ENCODE measurements at regions not wholly inside any gene's neighbourhood (a gene's known extent, or its start where the extent isn't known, plus 50 kb on each side); places are given as distances from the start of the nearest gene placed in this dataset.

DNA sequence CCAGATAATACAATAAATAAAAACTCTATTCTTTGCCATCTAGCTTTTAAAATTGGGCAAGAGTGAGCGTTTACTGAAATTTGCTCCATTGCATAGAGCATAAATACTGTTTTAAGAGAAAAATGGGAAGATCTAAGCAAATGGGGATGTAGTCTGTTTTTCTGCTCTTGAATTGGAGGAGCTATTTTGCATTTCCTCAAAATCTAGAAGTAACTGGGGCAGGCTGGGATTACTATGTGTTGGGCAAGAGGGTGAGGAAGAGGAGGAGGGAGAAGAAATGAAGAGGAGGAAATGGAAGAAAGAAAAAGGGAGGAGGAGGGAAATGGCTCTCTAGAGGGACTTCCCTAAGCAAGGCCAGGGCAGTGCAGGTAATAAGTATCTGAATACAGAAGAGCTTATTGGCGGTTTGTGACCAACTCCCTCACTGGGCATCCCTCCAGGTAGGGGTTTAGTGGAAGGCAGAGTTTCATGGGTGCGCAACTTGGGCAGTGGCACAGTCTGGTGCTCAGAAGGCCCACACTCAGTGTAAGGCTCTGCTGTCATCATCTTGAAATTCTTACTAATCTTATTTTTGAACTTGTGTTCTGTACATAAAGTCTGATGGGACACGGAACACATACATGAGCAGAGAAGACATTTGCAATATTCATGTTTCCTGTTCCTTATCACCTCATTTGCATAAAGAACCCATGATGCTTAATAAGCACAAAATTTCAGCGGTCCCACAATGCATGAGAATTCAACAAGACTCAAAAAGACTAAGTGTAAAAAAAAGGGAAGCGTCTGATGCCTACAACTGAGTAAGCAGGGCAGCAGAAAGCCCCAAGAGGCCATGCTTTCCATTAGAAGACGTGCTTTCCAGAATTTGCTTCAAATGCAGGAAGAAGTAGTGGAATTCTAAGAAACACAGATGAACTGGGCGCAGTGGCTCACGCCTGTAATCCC lies 116.9 kb downstream of the EVX1 start:
- TF ChIP-seq ZNF565 (CRISPR knock-in tag; conservative IDR thresholded peaks at IDR 0.05; ENCODE audit: low read depth) (no peak), PPARA (CRISPR knock-in tag; IDR thresholded peaks at IDR 0.05; ENCODE audit: borderline replicate concordance) (no peak), GLIS3 (CRISPR knock-in tag; IDR thresholded peaks at IDR 0.05) (no peak), SNAI2 (CRISPR knock-in tag; IDR thresholded peaks at IDR 0.05) (no peak), ZNF70 (CRISPR knock-in tag; IDR thresholded peaks at IDR 0.05) (no peak)
- TF ChIP-seq, protein P1, sequence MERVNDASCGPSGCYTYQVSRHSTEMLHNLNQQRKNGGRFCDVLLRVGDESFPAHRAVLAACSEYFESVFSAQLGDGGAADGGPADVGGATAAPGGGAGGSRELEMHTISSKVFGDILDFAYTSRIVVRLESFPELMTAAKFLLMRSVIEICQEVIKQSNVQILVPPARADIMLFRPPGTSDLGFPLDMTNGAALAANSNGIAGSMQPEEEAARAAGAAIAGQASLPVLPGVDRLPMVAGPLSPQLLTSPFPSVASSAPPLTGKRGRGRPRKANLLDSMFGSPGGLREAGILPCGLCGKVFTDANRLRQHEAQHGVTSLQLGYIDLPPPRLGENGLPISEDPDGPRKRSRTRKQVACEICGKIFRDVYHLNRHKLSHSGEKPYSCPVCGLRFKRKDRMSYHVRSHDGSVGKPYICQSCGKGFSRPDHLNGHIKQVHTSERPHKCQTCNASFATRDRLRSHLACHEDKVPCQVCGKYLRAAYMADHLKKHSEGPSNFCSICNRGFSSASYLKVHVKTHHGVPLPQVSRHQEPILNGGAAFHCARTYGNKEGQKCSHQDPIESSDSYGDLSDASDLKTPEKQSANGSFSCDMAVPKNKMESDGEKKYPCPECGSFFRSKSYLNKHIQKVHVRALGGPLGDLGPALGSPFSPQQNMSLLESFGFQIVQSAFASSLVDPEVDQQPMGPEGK (CRISPR knock-in tag; IDR thresholded peaks at IDR 0.05; ENCODE audit: borderline replicate concordance), result no peak
- TF ChIP-seq, protein P2, sequence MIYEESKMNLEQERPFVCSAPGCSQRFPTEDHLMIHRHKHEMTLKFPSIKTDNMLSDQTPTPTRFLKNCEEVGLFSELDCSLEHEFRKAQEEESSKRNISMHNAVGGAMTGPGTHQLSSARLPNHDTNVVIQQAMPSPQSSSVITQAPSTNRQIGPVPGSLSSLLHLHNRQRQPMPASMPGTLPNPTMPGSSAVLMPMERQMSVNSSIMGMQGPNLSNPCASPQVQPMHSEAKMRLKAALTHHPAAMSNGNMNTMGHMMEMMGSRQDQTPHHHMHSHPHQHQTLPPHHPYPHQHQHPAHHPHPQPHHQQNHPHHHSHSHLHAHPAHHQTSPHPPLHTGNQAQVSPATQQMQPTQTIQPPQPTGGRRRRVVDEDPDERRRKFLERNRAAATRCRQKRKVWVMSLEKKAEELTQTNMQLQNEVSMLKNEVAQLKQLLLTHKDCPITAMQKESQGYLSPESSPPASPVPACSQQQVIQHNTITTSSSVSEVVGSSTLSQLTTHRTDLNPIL (CRISPR knock-in tag; IDR thresholded peaks at IDR 0.05; ENCODE audit: low read depth), result no peak

Measured in SK-N-SH treated with all-trans-retinoic acid at 6 μM for 48 hours (cell line).